ENCODE measurements at regions not wholly inside any gene's neighbourhood (a gene's known extent, or its start where the extent isn't known, plus 50 kb on each side); places are given as distances from the start of the nearest gene placed in this dataset.

DNA sequence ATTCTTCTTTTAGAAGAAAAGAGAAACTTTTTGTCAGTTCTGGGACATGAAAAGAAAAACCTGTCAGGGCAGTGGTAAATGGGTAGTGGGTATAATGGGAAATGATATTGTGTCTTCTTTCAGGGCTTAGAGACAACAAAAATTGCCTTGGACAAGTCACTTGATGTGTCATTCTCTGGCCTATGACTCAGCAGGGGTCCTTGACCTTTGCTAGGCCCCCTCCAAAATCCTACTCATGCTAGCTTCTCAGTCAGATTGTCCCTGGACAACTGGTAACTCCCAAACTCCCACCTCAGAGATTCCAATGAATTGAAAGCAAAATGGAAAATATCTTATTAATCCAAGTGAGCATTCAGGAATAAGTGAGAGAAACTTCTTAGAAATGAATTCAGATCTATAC, 258.8 kb upstream of the SPRY2 start:
- DNase-seq, result no peak

GRCh38 chr13:80598189-80598588, 257.3 kb upstream of the SPRY2 start:
- no peak for DNase-seq

DNA sequence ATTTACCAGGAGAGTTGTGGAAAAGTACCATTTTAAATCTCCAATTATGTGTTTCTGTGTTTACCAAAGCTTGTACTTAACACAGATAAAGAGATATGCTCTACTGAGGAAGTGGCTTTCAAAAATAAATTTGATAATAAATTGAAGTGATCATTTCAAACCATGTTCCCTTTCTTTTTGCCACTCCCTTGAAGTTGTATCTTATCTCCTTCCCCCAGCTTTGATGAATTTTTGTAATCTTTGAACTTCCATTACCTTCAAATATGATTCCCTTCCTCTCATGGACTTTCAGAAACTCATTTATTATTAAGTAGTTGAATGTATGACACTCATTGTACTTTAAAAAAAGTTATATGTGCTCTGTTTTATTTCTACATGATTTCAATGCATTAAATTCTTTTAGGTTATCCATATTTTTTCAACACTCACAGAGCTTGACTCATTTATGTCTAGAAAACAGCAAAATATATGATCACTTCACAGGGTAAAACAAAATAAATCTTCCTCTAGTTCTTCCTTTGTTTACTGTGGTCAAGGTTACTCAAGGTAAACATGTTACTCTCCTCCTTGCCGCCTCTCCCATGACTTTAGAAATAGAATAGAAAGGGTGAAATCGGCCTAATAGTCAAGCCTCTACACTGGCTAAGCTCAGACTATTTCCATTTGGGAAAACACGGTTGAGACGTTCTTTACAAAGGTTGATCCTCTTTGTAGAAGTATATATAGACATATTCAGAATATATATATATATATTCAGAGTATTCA, 251.2 kb upstream of the SPRY2 start:
- DNase-seq, result no peak

- DNase-seq, result no peak
Measured at GRCh38 chr13:80590551-80590950, 249.6 kb upstream of the SPRY2 start.

GRCh38 chr13:80586356-80586755, 245.4 kb upstream of the SPRY2 start:
- no peak for DNase-seq

GRCh38 chr13:80585531-80585930, 244.6 kb upstream of the SPRY2 start:
- DNase-seq, result no peak

DNA sequence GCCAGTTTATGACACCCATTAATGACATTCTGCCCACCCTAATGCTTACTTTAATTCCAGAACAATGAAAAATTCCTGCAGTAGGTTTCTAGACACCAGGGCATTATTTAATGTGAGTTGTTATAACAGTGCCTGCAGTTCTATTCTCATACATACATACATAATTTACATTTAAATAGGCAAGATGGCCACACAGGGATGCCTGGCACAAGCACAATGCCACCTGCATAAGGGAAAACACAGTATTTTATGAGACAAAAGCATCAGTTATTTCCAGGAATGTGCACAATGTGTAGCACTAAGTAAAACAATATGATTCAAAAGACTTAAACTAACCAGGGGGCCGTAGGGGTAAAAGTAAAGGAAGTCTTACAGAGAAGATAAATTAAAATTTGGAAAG, 243.9 kb upstream of the SPRY2 start:
- DNase-seq, result no peak

DNA sequence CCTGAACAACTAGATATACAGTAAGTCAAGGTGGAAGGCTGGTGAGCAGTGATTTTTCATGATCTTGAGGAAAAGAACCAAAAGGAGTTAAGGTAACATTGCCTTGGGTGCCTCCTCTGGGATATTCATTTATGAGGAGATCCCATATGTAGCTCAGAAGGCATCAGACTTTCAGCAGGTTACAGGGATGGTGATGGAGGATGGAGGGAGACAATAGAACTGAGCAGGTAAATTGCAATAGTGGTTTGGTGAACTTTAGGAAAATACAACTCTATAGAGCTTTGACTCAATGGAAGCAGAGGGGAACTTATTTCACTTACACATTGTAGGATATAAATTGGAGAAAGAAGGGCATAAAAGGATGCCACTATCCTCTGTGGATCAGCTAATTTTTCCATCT, 243.4 kb upstream of the SPRY2 start:
- no peak for DNase-seq

DNA sequence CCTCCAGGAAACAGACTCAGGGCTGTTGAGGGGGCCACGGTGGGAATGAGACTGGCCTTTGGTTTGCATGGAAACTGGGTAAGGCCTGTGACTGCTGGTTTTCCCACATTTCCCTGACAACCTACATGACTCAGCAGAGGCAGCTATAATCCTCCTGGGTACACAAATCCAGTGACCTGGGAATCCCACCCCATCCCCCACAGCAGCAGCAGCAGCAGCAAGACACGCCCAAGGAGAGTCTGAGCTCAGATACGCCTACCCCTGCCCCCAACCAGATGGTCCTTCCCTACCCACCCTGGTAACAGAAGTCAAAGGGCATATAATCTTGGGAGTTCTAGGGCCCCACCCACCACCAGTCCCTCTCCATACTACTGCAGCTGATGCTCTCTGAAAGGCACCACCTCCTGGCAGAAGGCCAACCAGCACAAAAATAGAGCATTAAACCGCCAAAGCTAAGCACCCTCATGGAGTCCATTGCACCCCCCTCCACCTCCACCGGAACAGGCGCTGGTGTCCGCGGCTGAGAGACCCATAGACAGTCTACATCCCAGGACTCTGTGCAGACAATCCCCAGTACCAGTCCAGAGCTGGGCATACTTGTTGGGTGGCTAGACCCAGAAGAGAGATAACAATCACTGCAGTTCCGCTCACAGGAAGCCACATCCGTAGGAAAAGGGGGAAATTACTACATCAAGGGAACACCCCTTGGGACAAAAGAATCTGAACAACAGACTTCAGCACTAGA, 237.2 kb upstream of the SPRY2 start:
- no peak for DNase-seq

- DNase-seq, result no peak
Measured at GRCh38 chr13:80577285-80577684, 236.4 kb upstream of the SPRY2 start.

GRCh38 chr13:80574113-80574850, 233.4 kb upstream of the SPRY2 start:
- DNase-seq, result no peak

DNA sequence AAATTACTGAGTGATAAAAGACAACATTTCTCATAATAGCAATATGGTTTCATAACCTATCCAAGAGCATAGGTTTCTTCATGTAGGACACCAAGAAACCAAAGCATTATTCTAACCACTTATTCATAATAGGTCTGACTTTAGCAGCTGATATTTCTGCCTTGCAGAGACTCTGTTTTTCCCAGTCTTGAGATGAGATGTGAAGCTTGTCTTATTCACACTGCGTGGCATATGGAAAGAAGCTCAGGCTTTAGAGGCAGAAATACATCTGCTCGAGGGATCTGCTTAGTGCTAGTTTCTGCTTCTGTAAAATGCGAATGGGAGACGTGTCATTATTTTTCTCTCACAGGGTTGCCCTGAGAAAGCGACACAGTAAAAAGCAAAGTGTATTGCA, 232.0 kb upstream of the SPRY2 start:
- no peak for DNase-seq

- no peak for DNase-seq
Measured at GRCh38 chr13:80572308-80572922, 231.5 kb upstream of the SPRY2 start.

DNA sequence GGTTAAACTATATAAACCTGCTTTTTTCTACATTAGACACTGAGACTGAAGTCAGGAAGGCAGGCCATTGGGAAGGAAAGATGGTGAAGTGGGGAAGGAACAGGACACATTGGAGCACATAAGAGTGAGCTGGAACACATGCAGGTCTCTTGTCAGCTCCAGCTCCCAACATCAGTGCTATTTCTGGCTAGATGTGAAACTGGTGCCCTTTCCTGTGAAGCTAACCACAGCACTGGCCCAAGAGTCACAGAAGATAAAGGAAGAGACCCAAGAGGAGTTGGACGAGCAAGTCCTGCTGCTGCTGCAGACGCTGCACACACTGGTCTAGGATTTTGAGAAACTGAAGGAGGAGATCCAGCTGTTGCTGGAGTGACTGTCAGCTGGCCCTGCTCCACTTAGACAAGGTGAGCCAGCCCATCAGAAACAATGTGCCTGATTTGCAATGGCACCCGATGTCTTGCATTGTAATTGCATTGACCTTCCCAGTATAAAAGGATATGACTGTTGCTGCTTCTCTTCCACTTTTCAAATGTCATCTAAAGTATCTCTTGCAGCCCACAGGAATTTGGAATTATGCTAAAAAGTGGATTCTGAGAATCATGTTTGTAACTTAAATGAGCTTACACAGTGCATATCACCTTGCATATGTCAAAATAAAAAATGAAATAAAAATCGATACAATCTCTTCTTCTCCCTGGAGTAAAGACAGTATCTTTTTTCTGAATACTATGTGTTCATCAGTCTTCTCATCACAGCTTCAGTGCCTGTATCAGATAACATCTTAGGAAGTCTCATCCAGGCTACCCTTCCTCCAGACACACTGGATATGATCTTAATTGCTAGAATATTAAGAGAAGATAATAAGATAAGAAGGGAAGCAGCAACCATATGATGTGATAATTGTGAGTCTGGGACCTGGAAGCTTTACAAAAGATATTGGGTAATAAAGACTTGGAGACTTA, 230.7 kb upstream of the SPRY2 start:
- no peak for DNase-seq

GRCh38 chr13:80563439-80563838, 222.5 kb upstream of the SPRY2 start:
- no peak for DNase-seq

- no peak for DNase-seq
Measured at GRCh38 chr13:80562433-80563156, 221.7 kb upstream of the SPRY2 start.

- DNase-seq, result no peak
Measured at GRCh38 chr13:80560609-80561008, 219.7 kb upstream of the SPRY2 start.

- no peak for DNase-seq
Measured at GRCh38 chr13:80559944-80560343, 219.0 kb upstream of the SPRY2 start.

DNA sequence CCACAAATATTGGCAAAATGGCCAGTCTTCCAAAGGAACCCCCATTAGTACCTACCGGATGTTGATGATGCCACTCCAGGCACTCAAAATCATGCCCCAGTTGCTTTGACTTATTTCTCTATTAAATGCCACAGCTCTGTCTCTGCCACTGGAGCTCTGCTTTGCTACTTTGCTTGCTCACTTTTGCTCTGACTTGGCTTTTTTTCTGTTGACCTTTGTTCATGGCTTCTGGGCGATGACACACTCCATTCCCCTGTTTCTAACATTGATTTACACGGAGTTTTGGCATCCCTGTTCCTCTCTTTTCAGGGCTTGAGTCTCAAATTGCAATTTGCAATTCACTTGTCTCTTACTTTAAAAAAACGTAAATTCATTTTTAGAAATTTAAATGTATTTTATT, 217.1 kb upstream of the SPRY2 start:
- no peak for DNase-seq

GRCh38 chr13:80555796-80556678, 215.1 kb upstream of the SPRY2 start:
- DNase-seq, result no peak

Measured in CD4-positive, alpha-beta T cell treated with Interleukin-15 for 1 hour (primary cell).